Pons (tissue), 1 donor: ENCODE measurements at regions not wholly inside any gene's neighbourhood (a gene's known extent, or its start where the extent isn't known, plus 50 kb on each side); places are given as distances from the start of the nearest gene placed in this dataset.

Experiments
- DNase-seq: peaks from one replicate; pipeline ENCODE4 v3.0.0-alpha.2; 2016; ENCODE audit warnings: low spot score

DNA sequence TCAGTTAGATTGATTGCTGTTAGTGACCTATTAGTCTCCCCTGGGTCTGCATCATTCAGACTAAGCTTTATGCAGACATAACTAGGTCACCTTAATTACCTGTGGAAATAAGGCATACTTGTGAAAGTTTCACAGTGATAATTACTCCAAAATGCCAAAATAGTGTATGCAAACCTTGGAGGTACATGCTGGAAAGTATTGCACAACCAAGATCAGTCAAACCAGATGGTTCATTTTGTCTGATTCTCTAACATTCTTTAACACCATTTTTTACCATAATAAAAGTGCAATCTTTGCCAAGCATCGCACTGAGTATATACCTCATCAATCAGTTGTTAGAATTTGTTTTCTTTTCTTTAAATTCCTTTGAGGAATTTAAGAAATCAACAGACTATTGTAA is 186.3 kb upstream of the TMEFF2 start:
- DNase-seq: no peak

GRCh38 chr2:192379736-192380135 is 185.0 kb upstream of the TMEFF2 start:
- no peak for DNase-seq

DNA sequence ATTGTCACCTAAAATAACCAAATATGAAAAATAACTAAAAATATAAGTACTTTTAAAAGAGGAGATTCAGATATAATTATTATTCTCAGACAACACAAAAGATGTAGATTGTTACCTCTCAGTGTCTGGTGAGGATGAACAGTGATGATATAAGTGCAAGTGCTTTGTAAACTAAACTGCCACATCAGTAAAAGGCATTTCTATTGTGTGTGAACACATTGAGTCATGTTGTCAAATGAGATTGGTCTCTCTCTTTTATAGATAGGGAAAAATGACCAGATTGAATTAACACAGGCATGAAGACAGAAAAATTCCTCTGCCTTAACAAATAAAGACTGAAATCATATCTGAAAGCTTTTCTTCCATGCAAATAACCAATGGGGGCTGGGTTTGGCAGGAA is 182.4 kb upstream of the TMEFF2 start:
- DNase-seq: no peak

- DNase-seq: no peak
Measured at GRCh38 chr2:192373754-192374153, 179.0 kb upstream of the TMEFF2 start.

- DNase-seq: no peak
Measured at GRCh38 chr2:192373221-192373620, 178.5 kb upstream of the TMEFF2 start.

DNA sequence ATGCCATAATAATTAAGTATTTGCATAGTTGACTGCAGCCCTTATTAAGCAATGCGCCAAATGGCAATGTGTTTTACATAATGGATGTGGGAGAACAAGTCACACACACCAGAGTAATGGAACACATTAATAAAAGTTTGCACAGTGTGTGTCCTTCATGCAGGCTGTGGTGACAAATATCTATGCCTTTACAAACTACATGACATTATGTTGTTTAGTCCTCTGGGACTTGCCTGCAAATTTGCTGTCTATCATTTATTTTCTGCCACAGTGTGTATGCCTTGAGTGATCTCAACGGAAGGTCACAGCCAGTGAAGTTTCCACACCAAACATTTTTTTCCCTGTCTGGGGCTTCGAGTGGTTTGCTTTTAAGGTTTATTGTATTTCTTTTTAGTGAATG is 175.2 kb upstream of the TMEFF2 start:
- DNase-seq: no peak

GRCh38 chr2:192357217-192357616 is 162.5 kb upstream of the TMEFF2 start:
- DNase-seq: no peak

DNA sequence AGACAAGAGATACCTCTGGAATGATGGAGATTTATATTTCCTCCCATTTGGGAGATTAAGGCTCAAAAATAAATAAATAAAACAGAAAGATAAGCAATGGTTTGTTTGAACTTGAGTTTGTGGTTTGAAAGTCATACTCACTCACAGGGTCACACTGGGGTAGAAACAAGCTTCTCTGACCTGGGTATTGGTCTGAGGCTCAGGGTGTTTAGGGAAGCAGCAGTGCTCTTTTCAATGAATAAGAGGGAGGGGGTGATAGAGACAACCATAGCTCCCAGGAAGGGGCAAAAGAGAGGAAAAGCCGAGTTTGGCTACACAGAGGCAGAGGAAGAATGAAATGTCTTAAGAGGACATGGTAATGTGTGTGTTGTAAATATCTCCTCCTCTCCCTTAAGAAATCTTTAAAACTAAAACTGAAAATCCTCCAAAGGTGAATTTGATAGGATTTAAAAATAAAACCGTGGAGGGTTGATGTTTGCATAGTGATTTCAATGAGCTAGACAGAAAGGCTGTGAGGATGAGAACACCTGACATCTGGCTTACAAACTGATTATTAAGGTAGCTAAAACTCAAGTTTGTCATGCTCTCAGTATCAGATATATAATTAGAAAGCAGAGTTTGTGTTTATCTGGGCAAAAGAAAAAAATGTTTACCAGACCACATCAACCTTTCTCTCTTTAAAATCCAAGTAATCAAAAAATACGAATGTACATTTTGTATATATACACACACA is 159.9 kb upstream of the TMEFF2 start:
- no peak for DNase-seq

GRCh38 chr2:192347542-192347941 is 152.8 kb upstream of the TMEFF2 start:
- no peak for DNase-seq

DNA sequence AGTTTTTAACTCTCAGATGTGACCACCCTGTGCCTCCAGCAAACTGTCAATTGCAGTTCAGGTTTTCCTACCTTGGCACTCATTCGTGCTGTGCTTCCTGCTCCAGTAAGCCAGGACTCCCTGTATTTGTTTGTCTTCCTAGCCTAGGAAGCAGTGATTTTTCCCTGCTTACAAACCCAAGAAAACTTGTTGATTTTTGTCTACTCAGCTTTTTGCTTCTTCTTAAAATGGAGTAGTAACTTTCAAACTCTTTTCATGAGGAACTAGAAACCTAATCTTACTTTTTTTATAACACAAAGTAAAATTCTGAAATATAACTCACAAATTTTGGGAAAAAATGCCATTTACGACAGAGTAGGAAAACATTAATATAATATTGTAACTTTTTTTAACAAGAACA is 150.6 kb upstream of the TMEFF2 start:
- no peak for DNase-seq

GRCh38 chr2:192333642-192334041 is 138.9 kb upstream of the TMEFF2 start:
- no peak for DNase-seq

- DNase-seq: no peak
Measured at GRCh38 chr2:192328297-192328696, 133.6 kb upstream of the TMEFF2 start.

DNA sequence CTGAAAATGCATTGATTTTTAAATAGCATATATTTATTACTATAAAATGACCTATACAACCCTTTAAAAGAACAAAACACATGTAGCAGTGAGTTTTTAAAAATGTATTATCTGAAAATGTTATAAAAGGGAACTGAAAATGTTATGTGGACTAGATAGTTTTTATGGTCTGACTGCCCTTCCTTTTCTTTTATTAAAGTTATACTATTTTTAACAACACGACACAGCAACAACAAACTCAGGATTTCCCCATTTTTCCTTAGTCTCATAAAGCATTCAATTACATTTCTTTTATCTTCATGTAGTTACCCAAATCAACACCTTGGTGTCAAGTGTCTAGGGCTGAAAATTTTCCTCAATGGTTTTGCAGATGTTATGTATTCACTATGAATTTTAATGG is 132.8 kb upstream of the TMEFF2 start:
- no peak for DNase-seq

GRCh38 chr2:192315543-192315942 is 120.8 kb upstream of the TMEFF2 start:
- no peak for DNase-seq

DNA sequence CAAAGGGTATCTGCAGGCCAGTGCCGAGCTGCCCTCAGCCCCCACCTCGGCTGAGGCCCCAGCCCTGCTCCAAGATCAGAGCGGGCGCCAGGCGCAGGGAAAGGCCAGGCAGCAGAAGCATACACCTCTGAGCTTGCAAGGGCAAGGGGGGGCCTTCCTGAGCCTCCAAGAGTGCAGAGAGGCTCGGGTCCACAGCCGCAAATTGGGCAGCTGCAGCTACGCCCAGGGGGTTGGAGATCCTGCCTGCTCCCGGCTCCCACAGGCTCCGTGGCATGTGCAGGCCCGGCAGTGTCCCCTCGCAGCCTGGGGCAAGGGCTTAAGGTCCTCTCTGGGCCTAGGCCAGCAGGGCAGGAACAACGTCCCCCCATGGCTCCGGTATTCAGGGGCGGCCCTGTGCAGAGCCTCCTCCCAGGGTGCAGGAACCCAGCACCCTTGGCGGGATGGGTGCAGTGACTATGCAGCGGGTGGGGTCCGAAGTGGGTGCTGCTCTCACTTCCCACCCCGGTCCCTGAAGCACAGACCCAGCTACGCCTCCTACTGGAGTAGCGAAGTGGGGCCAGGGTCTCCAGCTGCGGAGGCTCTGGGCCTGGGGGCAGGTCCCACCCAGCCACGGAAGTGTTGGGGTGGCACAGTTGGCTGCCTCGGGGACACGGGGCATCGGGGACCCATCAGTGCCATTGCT is 120.2 kb upstream of the TMEFF2 start:
- no peak for DNase-seq

DNA sequence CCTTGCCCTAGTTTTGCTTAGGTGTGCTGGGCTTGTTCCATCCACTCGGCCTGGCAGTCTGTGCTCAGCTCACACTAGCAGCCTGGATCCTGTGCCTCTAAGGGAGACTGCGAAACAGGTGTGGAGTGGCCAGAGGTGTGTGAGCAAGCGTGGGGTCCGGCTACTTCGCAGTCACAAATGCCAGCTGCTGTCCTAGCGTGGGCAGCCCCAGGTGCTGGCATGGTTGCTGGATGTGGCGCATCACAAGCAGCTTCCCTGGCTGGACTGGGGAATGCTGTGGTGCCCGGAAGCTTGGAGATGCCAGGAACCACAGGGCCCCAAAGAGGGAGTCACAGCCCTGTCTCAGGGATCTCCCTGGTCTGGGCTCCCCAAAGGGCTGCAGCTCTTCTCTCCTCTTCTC is 119.0 kb upstream of the TMEFF2 start:
- DNase-seq: no peak

DNA sequence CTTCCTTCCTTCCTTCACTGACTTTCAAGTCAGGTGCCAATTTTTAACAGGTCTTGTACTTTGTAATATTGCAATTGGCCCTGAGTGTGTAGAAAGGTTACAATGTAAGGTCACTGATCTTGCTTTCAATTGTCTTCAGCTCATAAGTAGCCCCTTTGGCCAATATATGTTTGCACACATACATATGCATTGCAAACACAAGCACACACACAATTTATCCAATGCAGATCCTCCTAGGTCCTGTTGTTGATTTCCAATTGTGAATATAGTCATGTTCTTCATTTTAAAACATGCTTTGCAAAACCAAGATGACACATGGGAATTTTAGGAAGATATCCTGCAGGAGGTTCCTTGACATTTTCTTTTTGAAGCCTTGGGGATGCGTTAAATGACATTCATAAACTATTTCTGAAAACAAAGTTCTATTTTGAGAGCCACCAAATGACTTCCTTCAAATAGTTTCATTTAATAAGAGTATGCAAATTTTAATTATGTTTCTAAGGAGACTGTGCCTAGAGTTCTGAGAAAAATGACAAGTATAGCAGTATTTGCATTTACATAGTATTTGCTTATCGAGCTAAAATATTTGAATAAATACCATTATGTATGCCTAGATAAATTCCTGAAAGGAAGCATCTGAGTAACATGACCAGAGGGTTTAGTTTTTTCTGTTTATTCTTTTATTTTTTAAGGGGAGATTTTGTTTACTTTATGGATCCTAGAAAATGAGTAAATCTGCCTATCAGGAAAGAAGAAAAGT is 117.1 kb upstream of the TMEFF2 start:
- DNase-seq: no peak

DNA sequence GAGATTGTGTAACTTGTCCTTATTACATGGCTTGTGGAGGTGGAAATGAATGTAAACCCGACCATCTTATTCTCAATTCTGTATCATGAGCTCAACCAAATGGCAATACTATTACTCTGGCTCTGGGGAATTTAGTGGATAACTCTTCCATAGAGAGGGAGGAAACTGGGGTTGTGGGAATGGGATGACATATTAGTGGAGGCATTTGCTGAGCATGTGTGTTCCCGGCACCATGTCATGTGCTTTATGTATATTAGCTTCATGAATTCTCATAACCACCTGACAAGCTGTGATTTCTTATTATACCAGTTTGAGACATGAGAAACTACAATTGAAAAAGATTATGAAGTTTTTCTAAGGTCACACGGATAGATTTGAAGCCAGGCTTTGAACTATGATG is 112.8 kb upstream of the TMEFF2 start:
- no peak for DNase-seq

DNA sequence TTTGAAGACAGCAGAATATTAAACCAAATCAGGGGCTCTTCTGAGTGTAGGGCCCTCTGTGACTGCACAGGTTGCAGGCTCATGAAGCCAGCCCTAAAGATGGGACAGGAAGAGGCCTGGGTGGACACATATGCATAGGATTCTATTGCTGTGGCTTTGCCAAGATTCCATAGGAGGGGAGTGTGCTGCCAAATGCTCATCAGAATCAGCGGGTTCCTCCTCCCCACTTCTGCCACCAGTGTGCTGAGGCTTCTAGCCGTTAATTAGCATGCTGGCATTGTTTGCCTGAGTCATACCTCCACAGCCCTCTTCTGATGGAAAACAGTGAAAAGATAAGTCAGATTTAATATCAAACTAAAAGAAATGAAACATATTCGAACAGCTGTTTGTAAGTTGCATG is 103.9 kb upstream of the TMEFF2 start:
- DNase-seq: no peak

DNA sequence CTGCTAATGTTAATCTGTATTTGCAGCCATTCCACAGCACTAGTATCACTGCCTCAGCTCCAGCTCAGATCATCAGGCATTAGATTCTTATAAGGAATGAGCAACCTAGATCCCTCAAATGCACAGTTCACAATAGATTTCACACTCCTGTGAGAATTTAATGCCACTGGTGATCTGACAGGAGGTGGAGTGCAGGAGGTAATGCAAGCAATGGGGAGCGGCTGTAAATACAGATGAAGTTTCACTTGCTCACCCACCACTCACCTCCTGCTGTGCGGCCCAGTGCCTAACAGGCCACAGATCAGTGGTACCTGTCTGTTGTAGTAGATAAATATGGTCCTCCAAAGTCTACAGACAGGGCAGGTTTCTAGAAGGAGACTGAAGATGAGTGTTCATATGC is 97.7 kb upstream of the TMEFF2 start:
- no peak for DNase-seq

GRCh38 chr2:192288295-192288694 is 93.6 kb upstream of the TMEFF2 start:
- DNase-seq: no peak

- peak; percentile 95 for DNase-seq
Measured at GRCh38 chr2:192286093-192286701, 91.5 kb upstream of the TMEFF2 start.

- no peak for DNase-seq
Measured at GRCh38 chr2:192283450-192283849, 88.7 kb upstream of the TMEFF2 start.
